GM23338 (cell line): ENCODE measurements at regions not wholly inside any gene's neighbourhood (a gene's known extent, or its start where the extent isn't known, plus 50 kb on each side); places are given as distances from the start of the nearest gene placed in this dataset.

Source experiments
- ATAC-seq: fragments of 200-7000 bp; cut with Tn5 transposase; 3 replicates; pipeline ENCODE4 v1.9.1; 2020
- DNase-seq: peaks from one replicate; pipeline ENCODE4 v3.0.0-alpha.2; 2015; ENCODE audit warnings: low spot score
- H2AFZ ChIP-seq: fragments of 200-600 bp; sonication (generic); 2 replicates; pipeline ENCODE4 v1.8.0; 2016; ENCODE audit warnings: antibody characterized with exemption, mild to moderate bottlenecking, moderate library complexity
- H3F3A ChIP-seq: fragments of 200-600 bp; sonication (generic); replicated peaks from 2 replicates; pipeline ENCODE4 v1.8.0; 2017; ENCODE audit warnings: antibody characterized with exemption, mixed run types, low read depth
- H3K27ac ChIP-seq: fragments of 200-600 bp; sonication (generic); 2 replicates; pipeline ENCODE4 v1.6.1; 2016; ENCODE audit warnings: low read depth
- H3K27me3 ChIP-seq: fragments of 200-600 bp; sonication (generic); 2 replicates; pipeline ENCODE4 v1.8.0; 2016; ENCODE audit warnings: mild to moderate bottlenecking, mixed run types, moderate library complexity; ENCODE audit not compliant: insufficient read depth
- H3K36me3 ChIP-seq: fragments of 200-600 bp; sonication (generic); 2 replicates; pipeline ENCODE4 v1.8.0; 2016; ENCODE audit warnings: mild to moderate bottlenecking; ENCODE audit not compliant: insufficient read depth
- H3K4me1 ChIP-seq: fragments of 200-600 bp; sonication (generic); 2 replicates; pipeline ENCODE4 v1.8.0; 2016; ENCODE audit warnings: mild to moderate bottlenecking, moderate library complexity; ENCODE audit not compliant: insufficient read depth
- H3K4me2 ChIP-seq: fragments of 200-600 bp; sonication (generic); 2 replicates; pipeline ENCODE4 v1.7.1; 2017; ENCODE audit warnings: mixed run types
- H3K4me3 ChIP-seq: fragments of 200-600 bp; sonication (generic); 2 replicates; pipeline ENCODE4 v1.6.1; 2016; ENCODE audit warnings: mixed run types
- H3K79me2 ChIP-seq: fragments of 200-600 bp; sonication (generic); replicated peaks from 2 replicates; pipeline ENCODE4 v1.8.0; 2017; ENCODE audit warnings: mild to moderate bottlenecking; ENCODE audit not compliant: insufficient read depth
- H3K9me2 ChIP-seq: fragments of 200-600 bp; sonication (generic); 2 replicates; pipeline ENCODE4 v1.8.0; 2017; ENCODE audit not compliant: insufficient read depth
- H4K20me1 ChIP-seq: fragments of 200-600 bp; sonication (generic); replicated peaks from 2 replicates; pipeline ENCODE4 v1.8.0; 2017; ENCODE audit warnings: mild to moderate bottlenecking; ENCODE audit not compliant: insufficient read depth
- H3K27ac Mint-ChIP-seq: 2 replicates; pipeline ENCODE4 v1.8.0; 2020; ENCODE audit warnings: inconsistent platforms, mild to moderate bottlenecking, moderate library complexity, mixed read lengths
- H3K27me3 Mint-ChIP-seq: 3 replicates; pipeline ENCODE4 v1.8.0; 2022; ENCODE audit warnings: low read depth, mild to moderate bottlenecking, moderate library complexity, mixed read lengths, inconsistent platforms; ENCODE audit not compliant: insufficient read depth, poor library complexity
- H3K36me3 Mint-ChIP-seq: 3 replicates; pipeline ENCODE4 v1.8.0; 2021; ENCODE audit warnings: low read depth, mild to moderate bottlenecking, inconsistent platforms, moderate library complexity, mixed read lengths
- H3K4me1 Mint-ChIP-seq: 3 replicates; pipeline ENCODE4 v1.8.0; 2020; ENCODE audit warnings: mild to moderate bottlenecking, inconsistent platforms, mixed read lengths
- H3K4me3 Mint-ChIP-seq: 3 replicates; pipeline ENCODE4 v1.8.0; 2021; ENCODE audit warnings: moderate library complexity, mild to moderate bottlenecking, inconsistent platforms, mixed read lengths
- H3K9me3 Mint-ChIP-seq: 3 replicates; pipeline ENCODE4 v1.8.0; 2020; ENCODE audit warnings: moderate library complexity, mild to moderate bottlenecking, inconsistent platforms, mixed read lengths
- CREB1 ChIP-seq: fragments of 250-450 bp; sonication (Bioruptor Pico); IDR thresholded peaks from 2 replicates; pipeline ENCODE4 v1.5.0; 2020; ENCODE audit warnings: low read depth, mild to moderate bottlenecking, moderate library complexity
- CTCF ChIP-seq, 2 experiments: fragments of 200-600 bp in 1 of 2; sonication (generic) in 1 of 2; conservative IDR thresholded peaks; 2 replicates each; pipeline versions ENCODE4 v1.5.1 to v1.6.1; 2016 to 2017; ENCODE audit warnings: antibody characterized with exemption in 2 of 2, low read depth in 2 of 2, mild to moderate bottlenecking in 2 of 2, moderate library complexity in 1 of 2
- ETS1 ChIP-seq: IDR thresholded peaks from 2 replicates; pipeline ENCODE4 v1.6.1; 2016; ENCODE audit warnings: antibody characterized with exemption
- EZH2phosphoT487 ChIP-seq: fragments of 200-600 bp; sonication (generic); IDR thresholded peaks from one replicate; pipeline ENCODE4 v1.8.1; 2018; ENCODE audit warnings: antibody characterized with exemption; ENCODE audit not compliant: unreplicated experiment
- JUNB ChIP-seq: IDR thresholded peaks from one replicate; pipeline ENCODE4 v1.6.1; 2016; ENCODE audit warnings: antibody characterized with exemption; ENCODE audit not compliant: unreplicated experiment
- REST ChIP-seq: IDR thresholded peaks from one replicate; pipeline ENCODE4 v1.6.1; 2018; ENCODE audit warnings: antibody characterized with exemption; ENCODE audit not compliant: unreplicated experiment
- ZNF114 ChIP-seq: fragments of 250-450 bp; sonication (Bioruptor Pico); IDR thresholded peaks from 2 replicates; pipeline ENCODE4 v1.5.0; 2020; ENCODE audit warnings: mild to moderate bottlenecking, moderate library complexity
- ZNF462 ChIP-seq: fragments of 250-450 bp; sonication (Bioruptor Pico); IDR thresholded peaks from 2 replicates; pipeline ENCODE4 v1.5.0; 2020; ENCODE audit warnings: mild to moderate bottlenecking, moderate library complexity

GRCh38 chr10:83952314-83952713, 187.0 kb upstream of the GHITM start (continued):
- TF ChIP-seq ZNF462 (CRISPR knock-in tag) = no peak
- TF ChIP-seq CREB1 (CRISPR knock-in tag) = no peak
- TF ChIP-seq JUNB = no peak

GRCh38 chr10:83953589-83953988, 185.7 kb upstream of the GHITM start:
- no peaks in the 10 kb centered on the region for H3K79me2 ChIP-seq
- Mint-ChIP-seq H3K4me3 (no peak overlapping the region), H3K36me3 (no peaks in the 10 kb centered on the region), H3K27me3 (peaks cover 6% of the 10 kb centered on the region), H3K27ac (no peak overlapping the region), H3K9me3 (no peaks in the 10 kb centered on the region; the same call in 2 of the 3 replicates), H3K4me1 (peaks cover 61% of the 10 kb centered on the region)
- peaks cover 62% of the 10 kb centered on the region for H3K4me1 ChIP-seq
- H3K27me3 ChIP-seq = no peaks in the 10 kb centered on the region
- no peak overlapping the region for H3K4me3 ChIP-seq
- H3K27ac ChIP-seq = no peak overlapping the region
- H3F3A ChIP-seq = no peaks in the 10 kb centered on the region
- peak overlapping the region; percentile 45; the same call in 1 of the 2 replicates for H3K4me2 ChIP-seq
- H2AFZ ChIP-seq = no peak overlapping the region
- DNase-seq = no peak
- no peak for TF ChIP-seq JUNB
- no peak for TF ChIP-seq ETS1
- no peak for TF ChIP-seq REST
- no peak for TF ChIP-seq ZNF114
- TF ChIP-seq EZH2phosphoT487 = no peak
- no peak for TF ChIP-seq CREB1 (CRISPR knock-in tag)
- no peak for TF ChIP-seq CTCF (conservative IDR thresholded peaks at IDR 0.05; ENCODE audit: low read depth in 2 of 2)
- peaks cover 2% of the 10 kb centered on the region; the same call in 1 of the 2 replicates for H3K9me2 ChIP-seq
- no peaks in the 10 kb centered on the region for H4K20me1 ChIP-seq
- no peaks in the 10 kb centered on the region for H3K36me3 ChIP-seq
- ATAC-seq = no peak
